CD8-positive, alpha-beta memory T cell (primary cell): ENCODE measurements at regions not wholly inside any gene's neighbourhood (a gene's known extent, or its start where the extent isn't known, plus 50 kb on each side); places are given as distances from the start of the nearest gene placed in this dataset.

Experiments
- CTCF ChIA-PET: fragments of 350-600 bp; sonication (Branson Sonifier 250); formaldehyde crosslinking; loops from one replicate; lab custom pipeline; 2021; ENCODE audit warnings: antibody characterized with exemption; lab: Charles Lee
- POLR2A ChIA-PET: fragments of 350-600 bp; sonication (Branson Sonifier 250); formaldehyde crosslinking; loops from one replicate; lab custom pipeline; 2021; ENCODE audit warnings: antibody characterized with exemption; lab: Charles Lee
- DNase-seq, 5 donors: peaks; one replicate each; pipeline versions ENCODE4 v3.0.0 to v3.0.0-alpha.2; 2020 to 2022; ENCODE audit warnings: mixed read lengths in 1 of 5
- H3K27ac ChIP-seq: one replicate; pipeline ENCODE4 v1.7.0; 2013; ENCODE audit warnings: low read depth, mild to moderate bottlenecking, low read length, moderate library complexity
- H3K27me3 ChIP-seq: 2 replicates; pipeline ENCODE4 v1.7.0; 2013; ENCODE audit warnings: low read length, mild to moderate bottlenecking; ENCODE audit not compliant: insufficient read depth, poor library complexity, severe bottlenecking
- H3K36me3 ChIP-seq: 2 replicates; pipeline ENCODE4 v1.7.0; 2013; ENCODE audit warnings: mild to moderate bottlenecking, low read length, moderate library complexity; ENCODE audit not compliant: insufficient read depth
- H3K4me1 ChIP-seq: 2 replicates; pipeline ENCODE4 v1.7.0; 2013; ENCODE audit warnings: mild to moderate bottlenecking, low read length, moderate library complexity; ENCODE audit not compliant: insufficient read depth
- H3K4me3 ChIP-seq: 2 replicates; pipeline ENCODE4 v1.7.0; 2013; ENCODE audit warnings: mild to moderate bottlenecking, low read length
- H3K9me3 ChIP-seq: 2 replicates; pipeline ENCODE4 v1.7.0; 2013; ENCODE audit warnings: mild to moderate bottlenecking, low read length
- H3K27ac Mint-ChIP-seq, 8 donors: one replicate each; pipeline ENCODE4 v1.8.0; 2020 to 2021; ENCODE audit warnings: mixed read lengths in 8 of 8, mild to moderate bottlenecking in 6 of 8, inconsistent platforms in 3 of 8, moderate library complexity in 3 of 8
- H3K27me3 Mint-ChIP-seq, 2 donors: one replicate each; pipeline ENCODE4 v1.8.0; 2020 to 2021; ENCODE audit warnings: mixed read lengths in 2 of 2, mild to moderate bottlenecking in 1 of 2, moderate library complexity in 1 of 2
- H3K36me3 Mint-ChIP-seq, 3 donors: one replicate each; pipeline ENCODE4 v1.8.0; 2020 to 2021; ENCODE audit warnings: mixed read lengths in 3 of 3, inconsistent platforms in 1 of 3, mild to moderate bottlenecking in 1 of 3
- H3K4me1 Mint-ChIP-seq, 3 donors: one replicate each; pipeline ENCODE4 v1.8.0; 2020 to 2021; ENCODE audit warnings: mixed read lengths in 3 of 3, inconsistent platforms in 1 of 3, mild to moderate bottlenecking in 1 of 3
- H3K4me3 Mint-ChIP-seq, 7 donors: one replicate each; pipeline ENCODE4 v1.8.0; 2020 to 2021; ENCODE audit warnings: mixed read lengths in 7 of 7, mild to moderate bottlenecking in 6 of 7, moderate library complexity in 4 of 7, inconsistent platforms in 2 of 7
- H3K9me3 Mint-ChIP-seq, 5 donors: one replicate each; pipeline ENCODE4 v1.8.0; 2020 to 2022; ENCODE audit warnings: mixed read lengths in 5 of 5, mild to moderate bottlenecking in 3 of 5, moderate library complexity in 2 of 5, inconsistent platforms in 1 of 5

DNA sequence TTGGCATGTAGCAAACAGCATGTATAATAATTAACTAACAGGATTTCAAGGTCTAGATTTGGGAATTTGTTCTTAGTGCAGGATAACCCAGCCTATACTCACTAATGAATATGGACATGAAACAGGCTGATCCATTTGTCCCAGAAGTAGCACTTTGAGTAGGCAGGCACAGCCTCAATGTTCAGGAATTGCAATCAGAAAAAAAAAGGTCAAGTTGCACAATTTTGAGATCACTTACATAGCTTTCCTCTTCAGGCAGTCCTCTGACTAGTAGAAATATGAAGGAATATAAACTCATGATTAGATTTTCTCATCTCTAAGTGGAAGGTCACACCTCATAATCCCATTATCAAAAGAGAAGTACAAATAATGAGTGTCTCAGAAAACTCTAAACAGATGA lies 921.4 kb upstream of the CELF2 start:
- POLR2A ChIA-PET, result no interaction called here
- Histone ChIP-seq H3K36me3 (no peaks in the 10 kb centered on the region), H3K4me1 (no peaks in the 10 kb centered on the region), H3K9me3 (no peaks in the 10 kb centered on the region), H3K27ac (no peak overlapping the region), H3K27me3 (no peaks in the 10 kb centered on the region), H3K4me3 (no peak overlapping the region)
- DNase-seq, result no peak
- H3K9me3 Mint-ChIP-seq, result peaks cover 0 to 11% (median 2%) of the 10 kb centered on the region in 5 donors
- CTCF ChIA-PET, result no interaction called here
- no peak overlapping the region for H3K4me3 Mint-ChIP-seq
- H3K27me3 Mint-ChIP-seq, result no peaks in the 10 kb centered on the region
- H3K36me3 Mint-ChIP-seq, result no peaks in the 10 kb centered on the region
- H3K27ac Mint-ChIP-seq, result no peak overlapping the region
- no peaks in the 10 kb centered on the region for H3K4me1 Mint-ChIP-seq

DNA sequence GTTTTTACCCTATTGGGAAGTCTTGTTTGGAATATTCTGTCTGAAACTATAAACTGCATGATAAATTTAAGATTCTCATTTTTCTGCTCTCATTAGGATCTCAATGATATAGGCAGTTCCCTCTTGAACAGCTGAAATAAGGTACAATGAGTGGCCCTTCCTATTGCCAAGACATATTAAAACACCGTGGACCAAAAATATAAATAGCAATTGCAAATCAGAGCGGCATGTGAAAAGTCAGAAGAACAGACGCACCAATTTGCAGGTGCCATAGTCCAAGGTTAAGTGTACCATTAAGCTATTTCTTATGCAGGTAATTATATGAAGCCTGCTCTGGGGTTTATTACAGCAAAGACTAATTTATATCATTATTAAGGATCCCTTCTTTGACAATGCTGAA lies 920.8 kb upstream of the CELF2 start:
- Histone ChIP-seq H3K9me3 (no peaks in the 10 kb centered on the region), H3K4me1 (no peaks in the 10 kb centered on the region), H3K27ac (no peak overlapping the region), H3K27me3 (no peaks in the 10 kb centered on the region), H3K4me3 (no peak overlapping the region), H3K36me3 (no peaks in the 10 kb centered on the region)
- H3K9me3 Mint-ChIP-seq, result peaks cover 0 to 11% (median 2%) of the 10 kb centered on the region in 5 donors
- no peak for DNase-seq
- POLR2A ChIA-PET, result no interaction called here
- CTCF ChIA-PET, result no interaction called here
- H3K4me3 Mint-ChIP-seq, result no peak overlapping the region
- H3K4me1 Mint-ChIP-seq, result no peaks in the 10 kb centered on the region
- H3K27ac Mint-ChIP-seq, result no peak overlapping the region
- H3K27me3 Mint-ChIP-seq, result no peaks in the 10 kb centered on the region
- H3K36me3 Mint-ChIP-seq, result no peaks in the 10 kb centered on the region

DNA sequence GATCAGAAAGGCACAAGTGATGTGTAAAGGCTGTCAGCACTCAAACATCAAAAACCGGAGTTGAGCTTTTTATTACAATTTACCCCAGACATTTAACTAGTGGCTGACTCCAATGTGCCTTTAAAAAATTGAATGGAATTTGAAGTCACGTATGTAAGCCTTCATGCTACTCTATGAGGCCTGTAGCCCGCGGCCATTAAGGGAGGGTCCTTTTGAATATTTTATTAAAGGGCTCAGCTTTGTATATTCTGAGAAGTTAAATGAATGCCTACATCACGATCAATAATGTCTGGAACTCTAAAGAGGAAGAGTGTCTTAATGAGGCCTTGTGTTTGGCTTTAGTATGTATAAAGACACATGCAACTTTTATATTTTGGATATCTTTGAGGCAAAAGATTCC lies 916.6 kb upstream of the CELF2 start:
- H3K4me3 ChIP-seq, result no peak overlapping the region

DNA sequence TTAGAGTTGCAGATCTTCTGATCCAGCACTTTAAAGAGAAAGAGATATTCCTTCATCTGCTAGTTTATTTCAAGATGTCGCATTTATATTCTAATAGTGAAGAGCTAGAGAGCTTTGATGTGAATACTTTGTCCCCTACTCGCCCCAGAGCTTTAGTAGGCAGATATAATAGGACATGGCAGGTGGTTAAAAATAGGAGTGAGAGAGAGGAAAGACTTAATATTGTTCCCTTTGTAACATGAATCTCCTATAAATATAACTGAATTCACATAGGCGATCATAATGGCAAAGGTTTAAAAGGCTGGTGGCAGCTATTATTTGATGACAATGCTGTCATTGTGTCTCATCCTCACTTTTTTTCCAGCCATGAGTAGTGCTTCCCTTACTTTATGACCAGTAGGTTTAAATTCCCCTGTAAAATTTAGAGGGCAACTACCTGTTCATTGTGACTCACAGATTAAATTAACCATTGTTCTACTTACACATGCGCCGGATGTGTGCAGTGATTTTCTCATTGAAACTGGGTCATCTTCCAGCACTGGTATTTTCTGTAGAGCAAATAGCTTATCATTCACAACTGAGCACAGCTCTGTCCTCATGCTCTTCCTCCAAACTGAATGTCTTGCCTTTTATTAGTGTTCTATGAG lies 906.7 kb upstream of the CELF2 start:
- ChIA-PET CTCF (no interaction called here), POLR2A (no interaction called here)
- H3K4me1 ChIP-seq, result no peaks in the 10 kb centered on the region

More for the DNA sequence above, 916.6 kb upstream of the CELF2 start:
- Mint-ChIP-seq H3K36me3 (no peaks in the 10 kb centered on the region), H3K9me3 (peaks cover 0 to 11% (median 2%) of the 10 kb centered on the region in 5 donors), H3K27ac (no peak overlapping the region), H3K27me3 (no peaks in the 10 kb centered on the region), H3K4me1 (no peaks in the 10 kb centered on the region), H3K4me3 (no peak overlapping the region)
- Histone ChIP-seq H3K36me3 (no peaks in the 10 kb centered on the region), H3K9me3 (no peaks in the 10 kb centered on the region), H3K27ac (no peak overlapping the region), H3K4me1 (no peaks in the 10 kb centered on the region), H3K27me3 (no peaks in the 10 kb centered on the region)
- ChIA-PET POLR2A (no interaction called here), CTCF (no interaction called here)
- no peak for DNase-seq

DNA sequence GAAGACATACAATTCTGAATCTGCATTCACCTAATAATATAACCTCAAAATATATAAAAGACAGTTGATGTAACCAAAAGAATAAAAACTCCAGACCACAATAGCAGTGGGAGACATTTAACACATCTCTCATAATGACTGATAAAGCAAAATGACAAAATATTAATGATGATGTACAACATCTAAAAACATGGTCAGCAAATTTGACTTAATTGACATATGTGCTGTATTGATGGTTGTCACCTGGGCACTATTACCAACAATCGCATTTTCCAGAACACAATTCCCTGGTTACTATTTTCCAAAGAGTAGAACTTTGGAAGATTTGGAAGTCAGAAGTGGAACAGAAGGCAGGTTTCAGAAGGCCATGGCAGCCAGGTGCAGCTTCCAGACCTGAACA lies 899.5 kb upstream of the CELF2 start:
- H3K9me3 ChIP-seq, result no peaks in the 10 kb centered on the region
- no peaks in the 10 kb centered on the region for H3K36me3 ChIP-seq
- peaks cover 0 to 6% (median 2%) of the 10 kb centered on the region in 5 donors for H3K9me3 Mint-ChIP-seq
- POLR2A ChIA-PET, result no interaction called here
- CTCF ChIA-PET, result no interaction called here
- H3K27me3 Mint-ChIP-seq, result peaks cover 0 to 3% of the 10 kb centered on the region in 2 donors
- H3K27ac Mint-ChIP-seq, result no peak overlapping the region
- H3K4me3 ChIP-seq, result no peak overlapping the region
- no peaks in the 10 kb centered on the region for H3K36me3 Mint-ChIP-seq
- DNase-seq, result no peak
- no peak overlapping the region for H3K4me3 Mint-ChIP-seq
- H3K4me1 Mint-ChIP-seq, result no peaks in the 10 kb centered on the region
- no peak overlapping the region for H3K27ac ChIP-seq
- H3K4me1 ChIP-seq, result no peaks in the 10 kb centered on the region
- H3K27me3 ChIP-seq, result no peaks in the 10 kb centered on the region

More for the DNA sequence above, 906.7 kb upstream of the CELF2 start:
- Mint-ChIP-seq H3K27me3 (peaks cover 0 to 2% of the 10 kb centered on the region in 2 donors), H3K36me3 (no peaks in the 10 kb centered on the region), H3K27ac (no peak overlapping the region), H3K4me1 (no peaks in the 10 kb centered on the region), H3K4me3 (no peak overlapping the region), H3K9me3 (peaks cover 0 to 8% (median 0%) of the 10 kb centered on the region in 5 donors)
- no peak for DNase-seq
- Histone ChIP-seq H3K9me3 (no peaks in the 10 kb centered on the region), H3K27me3 (no peaks in the 10 kb centered on the region), H3K4me3 (no peak overlapping the region), H3K36me3 (no peaks in the 10 kb centered on the region), H3K27ac (no peak overlapping the region)

DNA sequence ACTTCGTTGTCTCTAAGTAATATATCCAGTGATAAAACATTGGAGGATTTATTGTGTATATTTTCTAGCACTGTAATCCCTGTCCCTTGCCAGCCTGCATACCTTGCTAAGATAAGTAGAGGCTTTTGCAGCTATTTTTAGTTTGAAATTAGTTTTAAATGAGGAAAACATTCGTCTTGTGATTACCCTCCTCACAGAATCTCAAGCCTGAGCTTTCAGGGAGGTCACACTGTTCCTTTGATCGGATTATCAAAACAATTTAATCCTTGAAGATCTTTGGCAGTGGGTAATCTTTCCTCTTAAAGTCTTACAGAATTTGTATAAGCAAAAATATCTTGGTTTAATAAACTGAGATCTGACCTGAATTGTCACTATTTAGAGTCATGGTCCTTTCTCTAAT lies 897.0 kb upstream of the CELF2 start:
- Mint-ChIP-seq H3K27me3 (peaks cover 0 to 4% of the 10 kb centered on the region in 2 donors), H3K4me1 (no peaks in the 10 kb centered on the region), H3K36me3 (no peaks in the 10 kb centered on the region), H3K9me3 (peaks cover 0 to 4% (median 2%) of the 10 kb centered on the region in 5 donors), H3K4me3 (no peak overlapping the region), H3K27ac (no peak overlapping the region)
- no peak overlapping the region for H3K27ac ChIP-seq
- CTCF ChIA-PET, result no interaction called here
- no peak for DNase-seq
- no peaks in the 10 kb centered on the region for H3K4me1 ChIP-seq
- no peak overlapping the region for H3K4me3 ChIP-seq
- no peaks in the 10 kb centered on the region for H3K27me3 ChIP-seq
- H3K9me3 ChIP-seq, result no peaks in the 10 kb centered on the region
- no peaks in the 10 kb centered on the region for H3K36me3 ChIP-seq
- POLR2A ChIA-PET, result no interaction called here

DNA sequence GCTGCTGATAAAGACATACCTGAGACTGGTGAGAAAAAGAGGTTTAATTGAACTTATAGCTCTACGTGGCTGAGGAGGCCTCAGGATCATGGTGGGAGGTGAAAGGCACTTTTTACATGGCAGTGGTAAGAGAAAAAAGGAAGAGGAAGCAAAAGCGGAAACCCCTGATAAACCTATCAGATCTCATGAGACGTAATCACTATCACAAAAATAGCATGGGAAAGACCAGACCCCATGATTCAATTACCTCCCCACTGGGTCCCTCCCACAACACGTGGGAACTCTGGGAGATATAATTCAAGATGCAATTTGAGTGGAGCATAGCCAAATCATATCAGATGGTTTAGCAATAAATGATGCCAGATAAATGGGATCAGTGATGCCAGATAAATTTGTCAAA lies 892.0 kb upstream of the CELF2 start:
- Histone ChIP-seq H3K27ac (no peak overlapping the region), H3K4me1 (no peaks in the 10 kb centered on the region), H3K27me3 (no peaks in the 10 kb centered on the region), H3K4me3 (no peak overlapping the region), H3K36me3 (no peaks in the 10 kb centered on the region), H3K9me3 (no peaks in the 10 kb centered on the region)
- H3K27me3 Mint-ChIP-seq, result peaks cover 0 to 1% of the 10 kb centered on the region in 2 donors
- H3K4me1 Mint-ChIP-seq, result no peaks in the 10 kb centered on the region
- no peak overlapping the region for H3K27ac Mint-ChIP-seq
- ChIA-PET POLR2A (no interaction called here), CTCF (no interaction called here)
- DNase-seq, result no peak
- H3K9me3 Mint-ChIP-seq, result peaks cover 0 to 5% (median 0%) of the 10 kb centered on the region in 5 donors
- no peak overlapping the region for H3K4me3 Mint-ChIP-seq
- H3K36me3 Mint-ChIP-seq, result no peaks in the 10 kb centered on the region

DNA sequence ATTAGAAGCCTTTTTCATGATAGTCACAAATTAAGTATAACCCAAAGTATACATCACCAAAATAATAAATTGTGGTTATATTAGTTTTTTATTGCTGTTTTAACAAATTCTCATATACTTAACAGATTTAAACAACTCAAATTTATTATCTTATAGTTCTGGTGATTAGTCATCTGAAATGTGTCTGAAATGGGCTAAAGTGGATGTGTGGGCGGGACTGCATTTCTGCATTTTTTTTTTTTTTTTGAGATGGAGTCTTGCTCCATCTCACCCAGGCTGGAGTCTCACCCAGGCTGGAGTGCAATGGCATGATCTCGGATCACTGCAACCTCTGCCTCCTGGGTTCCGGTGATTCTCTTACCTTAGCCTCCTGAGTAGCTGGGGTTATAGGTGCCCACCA lies 891.5 kb upstream of the CELF2 start:
- Histone ChIP-seq H3K27ac (no peak overlapping the region), H3K27me3 (no peaks in the 10 kb centered on the region), H3K36me3 (no peaks in the 10 kb centered on the region), H3K4me3 (no peak overlapping the region), H3K9me3 (no peaks in the 10 kb centered on the region), H3K4me1 (no peaks in the 10 kb centered on the region)
- ChIA-PET POLR2A (no interaction called here), CTCF (no interaction called here)
- H3K9me3 Mint-ChIP-seq, result peaks cover 0 to 5% (median 0%) of the 10 kb centered on the region in 5 donors
- H3K27ac Mint-ChIP-seq, result no peak overlapping the region
- H3K27me3 Mint-ChIP-seq, result peaks cover 0 to 1% of the 10 kb centered on the region in 2 donors
- H3K4me1 Mint-ChIP-seq, result no peaks in the 10 kb centered on the region
- DNase-seq, result no peak
- H3K36me3 Mint-ChIP-seq, result no peaks in the 10 kb centered on the region
- no peak overlapping the region for H3K4me3 Mint-ChIP-seq
